H9 (cell line): ENCODE measurements at regions not wholly inside any gene's neighbourhood (a gene's known extent, or its start where the extent isn't known, plus 50 kb on each side); places are given as distances from the start of the nearest gene placed in this dataset.

Source experiments
- DNase-seq: peaks from one replicate; pipeline ENCODE4 v3.0.0-alpha.2; 2017
- H2AFZ ChIP-seq: one replicate; pipeline ENCODE4 v1.6.1; 2013; ENCODE audit warnings: mild to moderate bottlenecking, low read length, control low read depth, moderate library complexity
- H2AK5ac ChIP-seq: 2 replicates; pipeline ENCODE4 v1.6.1; 2013; ENCODE audit warnings: low read length, control low read depth, mixed read lengths; ENCODE audit not compliant: insufficient read length
- H2BK120ac ChIP-seq: one replicate; pipeline ENCODE4 v1.6.1; 2013; ENCODE audit warnings: low read depth, mild to moderate bottlenecking, low read length, control low read depth, inconsistent platforms; ENCODE audit not compliant: poor library complexity, severe bottlenecking
- H2BK12ac ChIP-seq: 2 replicates; pipeline ENCODE4 v1.6.1; 2013; ENCODE audit warnings: low read length, control low read depth, mixed read lengths, low read depth; ENCODE audit not compliant: insufficient read length
- H2BK15ac ChIP-seq: 2 replicates; pipeline ENCODE4 v1.6.1; 2013; ENCODE audit warnings: low read depth, low read length, control low read depth
- H2BK20ac ChIP-seq: one replicate; pipeline ENCODE4 v1.6.1; 2013; ENCODE audit warnings: low read depth, mild to moderate bottlenecking, low read length, control low read depth, inconsistent platforms; ENCODE audit not compliant: poor library complexity, severe bottlenecking
- H2BK5ac ChIP-seq: 2 replicates; pipeline ENCODE4 v1.6.1; 2013; ENCODE audit warnings: low read length, control low read depth, mixed read lengths; ENCODE audit not compliant: insufficient read length
- H3K14ac ChIP-seq: 2 replicates; pipeline ENCODE4 v1.6.1; 2013; ENCODE audit warnings: low read length, control low read depth; ENCODE audit not compliant: insufficient read depth
- H3K18ac ChIP-seq: 2 replicates; pipeline ENCODE4 v1.6.1; 2013; ENCODE audit warnings: low read depth, mild to moderate bottlenecking, mixed read lengths, low read length, control low read depth; ENCODE audit not compliant: insufficient read length
- H3K23ac ChIP-seq: 2 replicates; pipeline ENCODE4 v1.6.1; 2013; ENCODE audit warnings: low read length, control low read depth, mixed read lengths, low read depth; ENCODE audit not compliant: insufficient read length
- H3K23me2 ChIP-seq: 2 replicates; pipeline ENCODE4 v1.6.1; 2013; ENCODE audit warnings: low read depth, mild to moderate bottlenecking, mixed read lengths, low read length, control low read depth; ENCODE audit not compliant: insufficient read length, poor library complexity, severe bottlenecking
- H3K27ac ChIP-seq: 2 replicates; pipeline ENCODE4 v1.5.1; 2013; ENCODE audit warnings: low read length, control low read depth, mixed read lengths, low read depth; ENCODE audit not compliant: insufficient read length
- H3K27me3 ChIP-seq: 2 replicates; pipeline ENCODE4 v1.6.1; 2013; ENCODE audit warnings: low read length, control low read depth, inconsistent platforms; ENCODE audit not compliant: insufficient read depth
- H3K4ac ChIP-seq: 2 replicates; pipeline ENCODE4 v1.6.1; 2013; ENCODE audit warnings: low read depth, mild to moderate bottlenecking, control low read depth, inconsistent platforms, low read length, moderate library complexity
- H3K4me1 ChIP-seq: 2 replicates; pipeline ENCODE4 v1.6.1; 2013; ENCODE audit warnings: low read length, control low read depth, inconsistent platforms; ENCODE audit not compliant: insufficient read depth
- H3K4me2 ChIP-seq: 2 replicates; pipeline ENCODE4 v1.6.1; 2013; ENCODE audit warnings: low read length, control low read depth, mixed read lengths; ENCODE audit not compliant: insufficient read length, insufficient read depth
- H3K56ac ChIP-seq: 2 replicates; pipeline ENCODE4 v1.6.1; 2013; ENCODE audit warnings: low read depth, mild to moderate bottlenecking, mixed read lengths, low read length, control low read depth; ENCODE audit not compliant: insufficient read length
- H3K79me1 ChIP-seq: 2 replicates; pipeline ENCODE4 v1.6.1; 2013; ENCODE audit warnings: low read depth, mild to moderate bottlenecking, moderate library complexity, low read length, control low read depth, inconsistent platforms; ENCODE audit not compliant: insufficient read depth, poor library complexity, severe bottlenecking
- H3K79me2 ChIP-seq: 2 replicates; pipeline ENCODE4 v1.6.1; 2013; ENCODE audit warnings: low read length, control low read depth, inconsistent platforms; ENCODE audit not compliant: insufficient read depth
- H3K9ac ChIP-seq: 2 replicates; pipeline ENCODE4 v1.6.1; 2013; ENCODE audit warnings: low read length, control low read depth, mixed read lengths; ENCODE audit not compliant: insufficient read length; ENCODE audit errors: extremely low read depth
- H3K9me3 ChIP-seq: one replicate; pipeline ENCODE4 v1.6.1; 2013; ENCODE audit warnings: low read depth, low read length, inconsistent platforms; ENCODE audit not compliant: control insufficient read depth
- H3T11ph ChIP-seq: one replicate; pipeline ENCODE4 v1.6.1; 2013; ENCODE audit warnings: mild to moderate bottlenecking, low read length, control low read depth, inconsistent platforms
- H4K20me1 ChIP-seq: one replicate; pipeline ENCODE4 v1.6.1; 2013; ENCODE audit not compliant: control insufficient read depth, insufficient read length, insufficient read depth
- H4K5ac ChIP-seq: 2 replicates; pipeline ENCODE4 v1.6.1; 2013; ENCODE audit warnings: low read depth, mild to moderate bottlenecking, mixed read lengths, low read length, control low read depth; ENCODE audit not compliant: insufficient read length
- H4K8ac ChIP-seq: replicated peaks from 2 replicates; pipeline ENCODE4 v1.6.1; 2013; ENCODE audit warnings: low read length, control low read depth, mixed read lengths, low read depth; ENCODE audit not compliant: insufficient read length
- H4K91ac ChIP-seq: 2 replicates; pipeline ENCODE4 v1.6.1; 2013; ENCODE audit warnings: low read depth, mild to moderate bottlenecking, moderate library complexity, mixed read lengths, low read length, control low read depth; ENCODE audit not compliant: insufficient read length
- H3K27ac Mint-ChIP-seq, 3 experiments: 2 replicates in 2 of 3; 3 replicates in 1 of 3; pipeline ENCODE4 v1.8.0; 2020 to 2021; ENCODE audit warnings: mixed read lengths in 3 of 3, mild to moderate bottlenecking in 1 of 3, moderate library complexity in 1 of 3
- H3K27me3 Mint-ChIP-seq: 2 replicates; pipeline ENCODE4 v1.8.0; 2021; ENCODE audit warnings: low read depth, mild to moderate bottlenecking, moderate library complexity, mixed read lengths
- H3K36me3 Mint-ChIP-seq, 3 experiments: 2 replicates in 2 of 3; 3 replicates in 1 of 3; pipeline ENCODE4 v1.8.0; 2020 to 2021; ENCODE audit warnings: low read depth in 3 of 3, mixed read lengths in 3 of 3; ENCODE audit not compliant: insufficient read depth in 1 of 3
- H3K4me1 Mint-ChIP-seq, 2 experiments: 2 replicates each; pipeline ENCODE4 v1.8.0; 2020; ENCODE audit warnings: mixed read lengths in 2 of 2
- H3K4me3 Mint-ChIP-seq, 2 experiments: 2 replicates in 1 of 2; 3 replicates in 1 of 2; pipeline ENCODE4 v1.8.0; 2020 to 2021; ENCODE audit warnings: mild to moderate bottlenecking in 2 of 2, mixed read lengths in 2 of 2, moderate library complexity in 1 of 2
- H3K9me3 Mint-ChIP-seq, 2 experiments: 2 replicates in 1 of 2; 3 replicates in 1 of 2; pipeline ENCODE4 v1.8.0; 2020; ENCODE audit warnings: mild to moderate bottlenecking in 2 of 2, mixed read lengths in 2 of 2, moderate library complexity in 1 of 2
- CTCF ChIP-seq: fragments of 200-600 bp; sonication (generic); conservative IDR thresholded peaks from 3 replicates; pipeline ENCODE4 v1.8.0; 2021; ENCODE audit warnings: antibody characterized with exemption, mild to moderate bottlenecking
- WGBS: extraction: QIAGEN DNeasy Blood & Tissue Kit; methylation state at CpG from one replicate; pipeline ENCODE4 v1.1.7; 2013; ENCODE audit warnings: missing lambda C conversion rate, low lambda C conversion rate, mixed read lengths; ENCODE audit not compliant: insufficient read length; ENCODE audit errors: extremely low coverage; 5-methylcytosine and 5-hydroxymethylcytosine counted together

GRCh38 chr1:81174811-81175476 is 625.8 kb upstream of the ADGRL2 start:
- Histone ChIP-seq H2BK20ac (no peak overlapping the region), H4K20me1 (no peaks in the 10 kb centered on the region), H2BK5ac (peak overlapping the region; percentile 21), H3K79me2 (no peaks in the 10 kb centered on the region), H4K5ac (no peak overlapping the region), H4K8ac (peak overlapping the region; percentile 81), H2BK120ac (no peak overlapping the region), H4K91ac (no peak overlapping the region), H3K79me1 (no peaks in the 10 kb centered on the region), H3K56ac (peak overlapping the region; percentile 12), H3K4ac (no peak overlapping the region), H3K4me2 (no peak overlapping the region), H3K4me1 (no peaks in the 10 kb centered on the region), H2BK15ac (no peak overlapping the region), H3K23me2 (no peaks in the 10 kb centered on the region), H2AK5ac (no peak overlapping the region), H3K23ac (no peak overlapping the region), H3K27me3 (no peaks in the 10 kb centered on the region), H3K18ac (no peak overlapping the region), H3K14ac (no peak overlapping the region), H2AFZ (no peak overlapping the region), H3K27ac (no peak overlapping the region), H3K9me3 (no peaks in the 10 kb centered on the region), H2BK12ac (no peak overlapping the region), H3T11ph (no peak overlapping the region), H3K9ac (no peak overlapping the region)
- DNase-seq: no peak
- Mint-ChIP-seq H3K9me3 (peaks cover 33 to 48% of the 10 kb centered on the region in 2 experiments), H3K27me3 (no peaks in the 10 kb centered on the region), H3K27ac (no peak overlapping the region), H3K4me1 (no peaks in the 10 kb centered on the region; a peak in 1 of 4 replicates), H3K4me3 (no peak overlapping the region), H3K36me3 (peaks cover 25 to 51% (median 29%) of the 10 kb centered on the region in 3 experiments)
- no peak for TF ChIP-seq CTCF
- no CpG with 5 or more reads among the region's 2 CpGs for WGBS
